ENCODE measurements at regions not wholly inside any gene's neighbourhood (a gene's known extent, or its start where the extent isn't known, plus 50 kb on each side); places are given as distances from the start of the nearest gene placed in this dataset.

DNA sequence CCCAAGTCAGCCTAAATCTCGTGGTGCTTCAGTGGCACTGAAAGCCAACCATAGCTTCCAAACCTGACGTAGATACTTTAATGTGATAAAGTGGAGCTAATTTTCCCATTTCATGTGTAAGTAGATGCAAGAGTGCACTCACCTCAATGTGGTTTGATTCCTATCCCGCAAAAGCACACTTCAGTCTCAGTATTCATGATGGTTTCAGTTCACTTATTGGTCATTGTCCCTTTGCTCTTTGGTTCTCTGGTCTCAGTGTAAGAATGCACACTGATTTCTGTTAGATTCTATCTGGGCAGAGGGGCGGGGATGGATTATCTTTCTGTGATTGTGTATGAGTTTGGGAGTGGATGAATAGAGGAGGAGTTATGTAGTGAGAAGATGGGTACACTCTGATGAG lies 340.6 kb downstream of the KCNRG start:
- TF ChIP-seq, protein P1, sequence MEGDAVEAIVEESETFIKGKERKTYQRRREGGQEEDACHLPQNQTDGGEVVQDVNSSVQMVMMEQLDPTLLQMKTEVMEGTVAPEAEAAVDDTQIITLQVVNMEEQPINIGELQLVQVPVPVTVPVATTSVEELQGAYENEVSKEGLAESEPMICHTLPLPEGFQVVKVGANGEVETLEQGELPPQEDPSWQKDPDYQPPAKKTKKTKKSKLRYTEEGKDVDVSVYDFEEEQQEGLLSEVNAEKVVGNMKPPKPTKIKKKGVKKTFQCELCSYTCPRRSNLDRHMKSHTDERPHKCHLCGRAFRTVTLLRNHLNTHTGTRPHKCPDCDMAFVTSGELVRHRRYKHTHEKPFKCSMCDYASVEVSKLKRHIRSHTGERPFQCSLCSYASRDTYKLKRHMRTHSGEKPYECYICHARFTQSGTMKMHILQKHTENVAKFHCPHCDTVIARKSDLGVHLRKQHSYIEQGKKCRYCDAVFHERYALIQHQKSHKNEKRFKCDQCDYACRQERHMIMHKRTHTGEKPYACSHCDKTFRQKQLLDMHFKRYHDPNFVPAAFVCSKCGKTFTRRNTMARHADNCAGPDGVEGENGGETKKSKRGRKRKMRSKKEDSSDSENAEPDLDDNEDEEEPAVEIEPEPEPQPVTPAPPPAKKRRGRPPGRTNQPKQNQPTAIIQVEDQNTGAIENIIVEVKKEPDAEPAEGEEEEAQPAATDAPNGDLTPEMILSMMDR (IDR thresholded peaks at IDR 0.05), result no peak
- TF ChIP-seq EZH2 (IDR thresholded peaks at IDR 0.05; ENCODE audit: borderline replicate concordance, insufficient read depth, low read depth, low read length, poor library complexity, severe bottlenecking), result no peak
